ENCODE measurements at regions not wholly inside any gene's neighbourhood (a gene's known extent, or its start where the extent isn't known, plus 50 kb on each side); places are given as distances from the start of the nearest gene placed in this dataset.

- TF ChIP-seq CTCF (IDR thresholded peaks at IDR 0.05), result no peak
- no peak for TF ChIP-seq POLR2A (IDR thresholded peaks at IDR 0.05)
Measured at GRCh38 chr2:41659758-41660157, 388.1 kb upstream of the PKDCC start.
